HepG2 (cell line): ENCODE measurements at regions not wholly inside any gene's neighbourhood (a gene's known extent, or its start where the extent isn't known, plus 50 kb on each side); places are given as distances from the start of the nearest gene placed in this dataset.

Experiments
- CREB1 ChIP-seq, 2 experiments: fragments of 450-650 bp in 1 of 2; IDR thresholded peaks; 2 replicates each; pipeline ENCODE4 v1.6.1; 2016 to 2017; ENCODE audit warnings: control low read depth in 1 of 2, mild to moderate bottlenecking in 1 of 2, missing compliant biosample characterization in 1 of 2, missing genetic modification characterization in 1 of 2
- DRAP1 ChIP-seq: IDR thresholded peaks from 2 replicates; pipeline ENCODE4 v1.6.1; 2016; ENCODE audit warnings: missing genetic modification reagents, missing compliant biosample characterization
- ELF3 ChIP-seq: IDR thresholded peaks from 2 replicates; pipeline ENCODE4 v1.6.1; 2016; ENCODE audit warnings: missing genetic modification reagents, missing compliant biosample characterization
- EP300 ChIP-seq, 3 experiments: sonication (generic) in 1 of 3; formaldehyde crosslinking in 1 of 3; IDR thresholded peaks; 2 replicates each; pipeline versions ENCODE4 v1.5.1 to v1.6.1; 2011 to 2020; ENCODE audit warnings: low read depth in 2 of 3, low read length in 2 of 3, borderline replicate concordance in 1 of 3, improper control_type of control experiment in 1 of 3, mild to moderate bottlenecking in 1 of 3, missing genetic modification reagents in 1 of 3, moderate library complexity in 1 of 3
- FOXP1 ChIP-seq, 2 experiments: fragments of 450-650 bp in 1 of 2; IDR thresholded peaks; 2 replicates each; pipeline ENCODE4 v1.6.1; 2017 to 2018; ENCODE audit warnings: antibody characterized with exemption in 1 of 2
- FOXP4 ChIP-seq: sonication (generic); formaldehyde crosslinking; IDR thresholded peaks from 2 replicates; pipeline ENCODE4 v1.4.0; 2020; ENCODE audit warnings: missing genetic modification reagents
- GTF3A ChIP-seq: sonication (generic); formaldehyde crosslinking; conservative IDR thresholded peaks from 2 replicates; pipeline ENCODE4 v1.4.0; 2020; ENCODE audit warnings: mild to moderate bottlenecking, missing genetic modification reagents
- HIC2 ChIP-seq: sonication (generic); formaldehyde crosslinking; IDR thresholded peaks from 2 replicates; pipeline ENCODE4 v1.9.0; 2022; ENCODE audit warnings: low read depth, missing genetic modification reagents
- HNF4A ChIP-seq: sonication (generic); formaldehyde crosslinking; IDR thresholded peaks from 2 replicates; pipeline ENCODE4 v1.4.0; 2020; ENCODE audit warnings: missing genetic modification reagents
- HNF4G ChIP-seq, 2 experiments: sonication (generic) in 1 of 2; formaldehyde crosslinking in 1 of 2; IDR thresholded peaks; 2 replicates each; pipeline versions ENCODE4 v1.4.0 to v1.6.1; 2011 to 2020; ENCODE audit warnings: borderline replicate concordance in 2 of 2, low read depth in 2 of 2, mild to moderate bottlenecking in 2 of 2, low read length in 1 of 2, missing genetic modification reagents in 1 of 2, moderate library complexity in 1 of 2
- HNRNPK ChIP-seq: fragments of 200-400 bp; formaldehyde crosslinking; IDR thresholded peaks from 2 replicates; pipeline ENCODE4 v1.6.1; 2018; ENCODE audit warnings: low read length, low read depth, moderate library complexity, mild to moderate bottlenecking; ENCODE audit not compliant: poor library complexity, severe bottlenecking
- MIER2 ChIP-seq: IDR thresholded peaks from 2 replicates; pipeline ENCODE4 v1.6.1; 2016; ENCODE audit warnings: missing biosample characterization, missing genetic modification reagents
- MIXL1 ChIP-seq: IDR thresholded peaks from 2 replicates; pipeline ENCODE4 v1.6.1; 2016
- SOX5 ChIP-seq: IDR thresholded peaks from 2 replicates; pipeline ENCODE4 v1.6.1; 2016; ENCODE audit warnings: borderline replicate concordance
- THRA ChIP-seq: sonication (generic); formaldehyde crosslinking; IDR thresholded peaks from 2 replicates; pipeline ENCODE4 v1.4.0; 2020; ENCODE audit warnings: missing genetic modification reagents, borderline replicate concordance
- ZBED4 ChIP-seq: sonication (generic); formaldehyde crosslinking; IDR thresholded peaks from 2 replicates; pipeline ENCODE4 v1.4.0; 2020; ENCODE audit warnings: missing genetic modification reagents, borderline replicate concordance
- ZNF296 ChIP-seq: sonication (generic); formaldehyde crosslinking; conservative IDR thresholded peaks from 2 replicates; pipeline ENCODE4 v1.5.0; 2020; ENCODE audit warnings: mild to moderate bottlenecking, missing genetic modification reagents
- ZNF629 ChIP-seq: sonication (generic); formaldehyde crosslinking; conservative IDR thresholded peaks from 2 replicates; pipeline ENCODE4 v1.5.0; 2020; ENCODE audit warnings: missing genetic modification reagents
- ZNF782 ChIP-seq: sonication (generic); formaldehyde crosslinking; IDR thresholded peaks from 2 replicates; pipeline ENCODE4 v1.4.0; 2020; ENCODE audit warnings: missing genetic modification reagents, mild to moderate bottlenecking, borderline replicate concordance

- peak; percentile 71 for TF ChIP-seq FOXP4
- TF ChIP-seq THRA (CRISPR knock-in tag): peak; percentile 47; the same call in 1 of the 2 replicates
- 0 out of 2 replicates have a peak, but pooled peaks have one; percentile 73 for TF ChIP-seq MIXL1 (CRISPR knock-in tag)
- no peak for TF ChIP-seq GTF3A
- TF ChIP-seq HNF4G (IDR thresholded peaks at IDR 0.05; ENCODE audit: borderline replicate concordance, low read depth, low read length): peak; percentile 87
- no peak for TF ChIP-seq HNF4G (CRISPR knock-in tag; IDR thresholded peaks at IDR 0.05; ENCODE audit: borderline replicate concordance, low read depth)
- TF ChIP-seq DRAP1: 0 out of 2 replicates have a peak, but pooled peaks have one; percentile 18
- peak; percentile 77 for TF ChIP-seq MIER2 (CRISPR knock-in tag)
- no peak for TF ChIP-seq HIC2 (CRISPR knock-in tag)
- TF ChIP-seq ELF3 (CRISPR knock-in tag): 0 out of 2 replicates have a peak, but pooled peaks have one; percentile 25
- peak in 1 of 2 experiments; percentile 74; a peak in 2 of 4 replicates for TF ChIP-seq EP300 (IDR thresholded peaks at IDR 0.05; ENCODE audit: low read depth in 2 of 2, low read length in 2 of 2)
- no peak for TF ChIP-seq EP300 (CRISPR knock-in tag; IDR thresholded peaks at IDR 0.05; ENCODE audit: borderline replicate concordance)
- TF ChIP-seq ZNF629 (CRISPR knock-in tag): peak; percentile 45; the same call in 1 of the 2 replicates
- TF ChIP-seq CREB1 (IDR thresholded peaks at IDR 0.05): no peak
- no peak for TF ChIP-seq CREB1 (CRISPR knock-in tag; IDR thresholded peaks at IDR 0.05)
- TF ChIP-seq ZBED4 (CRISPR knock-in tag): peak; percentile 83; the same call in 1 of the 2 replicates
- TF ChIP-seq HNF4A: peak; percentile 90
- no peak for TF ChIP-seq ZNF296
- peak; percentile 33 for TF ChIP-seq HNRNPK
- TF ChIP-seq FOXP1 (IDR thresholded peaks at IDR 0.05): no peak
- peak; percentile 30; the same call in 1 of the 2 replicates for TF ChIP-seq FOXP1 (CRISPR knock-in tag; IDR thresholded peaks at IDR 0.05)
- peak; percentile 27; the same call in 1 of the 2 replicates for TF ChIP-seq SOX5 (CRISPR knock-in tag)
- TF ChIP-seq ZNF782 (CRISPR knock-in tag): no peak
Measured at GRCh38 chr12:125387206-125387605, 322.0 kb downstream of the AACS start (continued).
